Body of pancreas (tissue), 4 donors: ENCODE measurements at regions not wholly inside any gene's neighbourhood (a gene's known extent, or its start where the extent isn't known, plus 50 kb on each side); places are given as distances from the start of the nearest gene placed in this dataset.

ENCODE experiments used
- ATAC-seq: fragments of 150-250 bp; one replicate; pipeline ENCODE4 v1.9.1; 2016
- DNase-seq, 4 donors: peaks; one replicate each; pipeline ENCODE4 v3.0.0-alpha.2; 2019
- H3K27ac ChIP-seq, 4 donors: fragments of 200-600 bp; sonication (generic); 1 replicate in 3 of 4; 2 replicates in 1 of 4; pipeline versions ENCODE4 v1.5.1 to v1.6.1; 2016 to 2019; ENCODE audit warnings: mild to moderate bottlenecking in 1 of 4, mixed read lengths in 1 of 4, moderate library complexity in 1 of 4
- H3K27me3 ChIP-seq, 2 donors: fragments of 200-600 bp; sonication (generic); one replicate each; pipeline ENCODE4 v1.6.0; 2016; ENCODE audit warnings: mild to moderate bottlenecking in 1 of 2
- H3K36me3 ChIP-seq, 2 donors: fragments of 200-600 bp; sonication (generic); replicated peaks in 1 of 2; 2 replicates each; pipeline ENCODE4 v1.5.1; 2016; ENCODE audit warnings: low read depth in 2 of 2; ENCODE audit not compliant: insufficient read depth in 1 of 2
- H3K4me1 ChIP-seq: fragments of 200-600 bp; sonication (generic); one replicate; pipeline ENCODE4 v1.6.0; 2016
- H3K4me3 ChIP-seq, 2 donors: fragments of 200-600 bp; sonication (generic); 1 replicate in 1 of 2; 2 replicates in 1 of 2; pipeline ENCODE4 v1.5.1; 2016 to 2019
- H3K9me3 ChIP-seq, 3 donors: fragments of 200-600 bp; sonication (generic); 1 replicate in 2 of 3; 2 replicates in 1 of 3; pipeline ENCODE4 v1.5.1; 2016
- CTCF ChIP-seq, 7 experiments: fragments of 450-650 bp in 4 of 7; fragments of 200-600 bp in 3 of 7; sonication (generic) in 3 of 7; IDR thresholded peaks; one replicate each; pipeline ENCODE4 v1.5.1; 2016 to 2019; ENCODE audit warnings: antibody characterized with exemption in 7 of 7
- POLR2A ChIP-seq, 3 donors: fragments of 450-650 bp; IDR thresholded peaks; one replicate each; pipeline ENCODE4 v1.6.1; 2016; ENCODE audit warnings: antibody characterized with exemption in 3 of 3, mild to moderate bottlenecking in 2 of 3
- WGBS, 2 donors: methylation state at CpG; one replicate each; pipeline ENCODE4 v1.1.5; 2017; 5-methylcytosine and 5-hydroxymethylcytosine counted together
- intact Hi-C: fragments of 100-400 bp; cut with DNase I; formaldehyde crosslinking; loops from one replicate; pipeline ENCODE4 v1.15.1; 2023

DNA sequence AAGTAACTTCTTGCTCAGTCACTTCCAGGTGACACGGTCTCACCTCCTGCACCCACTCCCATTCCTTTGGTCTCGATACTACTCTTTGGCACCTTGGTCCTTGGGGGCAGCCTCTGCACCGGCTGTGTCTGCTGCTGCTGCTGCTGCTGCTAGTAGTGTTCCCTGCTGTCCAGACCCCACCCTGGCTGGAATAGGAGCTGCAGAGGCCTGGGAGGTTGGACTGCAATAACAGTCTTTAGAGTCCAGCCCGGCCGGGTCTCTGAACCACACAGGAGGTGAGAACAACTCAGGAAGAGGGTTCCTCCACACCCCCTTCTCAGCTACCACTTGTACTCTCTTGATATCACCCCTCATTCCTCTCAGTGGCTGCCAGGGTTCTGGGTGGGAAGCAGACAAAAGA lies 231.1 kb upstream of the NLRP1 start:
- H3K36me3 ChIP-seq, result no peaks in the 10 kb centered on the region
- 62 to 64% methylated on average over 5 of the region's 5 CpGs for WGBS, 2 donors
- H3K27me3 ChIP-seq, result no peaks in the 10 kb centered on the region
- TF ChIP-seq POLR2A (IDR thresholded peaks at IDR 0.05), result no peak
- TF ChIP-seq CTCF (IDR thresholded peaks at IDR 0.05), result no peak
- no peak overlapping the region for H3K27ac ChIP-seq
- DNase-seq (no peak), ATAC-seq (no peak)
- H3K4me3 ChIP-seq, result no peak overlapping the region
- peaks cover 0 to 7% (median 0%) of the 10 kb centered on the region in 3 donors for H3K9me3 ChIP-seq
- H3K4me1 ChIP-seq, result no peaks in the 10 kb centered on the region
- intact Hi-C loops, result no loop called here

DNA sequence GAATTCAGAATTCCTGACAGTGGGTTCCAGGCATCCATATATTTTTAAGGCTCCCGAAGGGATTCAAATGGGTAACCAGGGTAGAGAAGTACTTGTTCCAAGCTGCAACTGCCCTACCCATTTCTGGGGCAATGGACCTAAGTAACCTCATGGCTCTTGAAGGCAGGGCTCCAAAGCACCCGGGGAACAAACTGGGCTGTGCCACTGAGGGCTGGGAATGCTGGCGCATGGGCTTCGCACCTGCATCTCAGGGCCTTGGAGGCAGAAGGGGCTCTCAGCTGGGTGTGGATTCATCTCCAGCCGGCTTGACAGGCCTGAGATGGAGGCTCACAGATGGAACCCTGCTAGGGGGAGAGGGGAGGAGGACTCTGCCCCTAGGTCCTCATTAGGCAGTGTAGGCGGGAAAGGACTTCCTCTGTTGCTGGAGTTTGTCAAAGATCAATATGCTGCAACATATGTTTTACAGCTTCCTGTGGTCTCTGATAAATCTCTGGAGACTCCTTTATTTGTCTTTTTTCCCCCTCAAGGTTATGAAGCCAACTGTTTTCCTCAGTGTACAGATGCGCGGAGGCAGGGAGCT lies 232.3 kb upstream of the NLRP1 start:
- peaks cover 0 to 7% (median 0%) of the 10 kb centered on the region in 3 donors for H3K9me3 ChIP-seq
- no peaks in the 10 kb centered on the region for H3K27me3 ChIP-seq
- no peaks in the 10 kb centered on the region for H3K36me3 ChIP-seq
- no peak overlapping the region for H3K27ac ChIP-seq
- no peak for TF ChIP-seq POLR2A (IDR thresholded peaks at IDR 0.05)
- TF ChIP-seq CTCF (IDR thresholded peaks at IDR 0.05), result no peak
- no peak overlapping the region for H3K4me3 ChIP-seq
- intact Hi-C loops, result no loop called here
- 37 to 59% methylated on average over 5 to 8 of the region's 8 CpGs for WGBS, 2 donors
- DNase-seq (no peak), ATAC-seq (no peak)
- H3K4me1 ChIP-seq, result no peaks in the 10 kb centered on the region

DNA sequence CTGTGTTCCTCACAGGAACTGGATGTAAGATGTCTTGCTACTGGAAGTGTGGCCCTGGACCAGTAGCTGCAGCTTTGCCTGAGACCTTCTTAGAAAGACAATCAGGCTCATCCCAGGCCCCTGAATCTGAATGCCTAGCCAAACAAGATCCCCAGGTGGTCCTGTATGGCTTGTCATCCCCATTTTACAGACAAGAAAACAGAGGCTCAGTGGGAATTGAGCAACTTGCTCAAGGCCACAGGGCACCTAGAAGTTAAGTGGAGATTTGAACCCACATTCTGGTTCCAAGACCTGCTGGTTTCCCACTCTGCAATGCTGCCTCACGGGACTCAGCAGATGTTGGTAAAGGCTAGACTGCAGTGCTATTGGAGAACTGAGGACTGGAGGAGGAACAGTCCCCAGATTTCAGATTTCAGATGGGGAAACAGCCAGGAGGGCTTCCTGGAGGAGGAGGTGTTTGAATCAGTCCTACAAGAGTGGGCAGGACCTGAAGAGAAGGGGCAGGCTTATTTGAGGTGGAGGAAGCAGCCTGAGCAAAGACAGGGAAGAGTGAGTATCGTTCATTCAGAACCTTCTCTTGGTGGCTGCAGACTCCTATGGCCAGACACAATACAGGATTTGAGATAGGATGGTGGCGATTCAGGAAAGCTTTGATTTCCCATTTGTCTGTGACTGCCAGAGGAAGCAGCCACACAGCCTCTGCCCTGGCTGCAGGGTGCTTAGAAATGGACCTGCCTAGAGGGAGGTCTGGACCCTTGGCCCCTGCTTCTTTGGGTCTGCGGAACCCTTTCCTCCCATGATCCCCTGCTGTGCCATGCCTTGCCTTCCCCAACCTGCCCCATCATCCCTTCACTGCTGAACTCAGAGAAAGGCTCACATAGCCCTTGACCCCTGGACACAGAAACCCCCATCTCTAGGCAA lies 233.4 kb upstream of the NLRP1 start:
- TF ChIP-seq CTCF (IDR thresholded peaks at IDR 0.05), result no peak
- TF ChIP-seq POLR2A (IDR thresholded peaks at IDR 0.05), result no peak
- intact Hi-C loops, result no loop called here
- Histone ChIP-seq H3K9me3 (no peaks in the 10 kb centered on the region), H3K4me3 (no peak overlapping the region), H3K36me3 (no peaks in the 10 kb centered on the region), H3K27me3 (no peaks in the 10 kb centered on the region), H3K27ac (no peak overlapping the region), H3K4me1 (no peaks in the 10 kb centered on the region)
- no peak for ATAC-seq
- no peak for DNase-seq
- WGBS, 2 donors, result 64 to 75% methylated on average over 4 of the region's 4 CpGs

DNA sequence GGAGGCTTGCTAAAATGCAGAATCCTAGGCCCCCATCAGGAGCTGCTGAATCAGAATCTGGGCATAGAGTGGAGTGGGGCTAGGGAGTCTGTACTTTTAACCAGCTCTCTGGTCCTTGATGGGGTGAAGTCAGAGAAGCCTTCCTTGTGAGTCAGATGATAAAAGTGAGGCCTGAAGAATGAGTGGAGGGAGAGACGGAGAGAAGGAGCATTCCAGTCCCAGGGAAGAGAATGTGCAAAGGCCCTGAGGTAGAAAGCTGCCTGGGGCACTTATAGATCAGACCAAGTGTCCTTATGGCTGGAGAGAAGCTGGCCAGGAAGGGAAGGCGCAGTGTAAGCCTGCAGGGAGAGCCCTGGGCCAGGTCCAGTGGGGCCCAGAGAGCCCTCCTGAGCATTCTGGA lies 235.1 kb upstream of the NLRP1 start:
- 70 to 75% methylated on average over 2 of the region's 2 CpGs for WGBS, 2 donors
- DNase-seq (no peak), ATAC-seq (no peak)
- Histone ChIP-seq H3K4me1 (no peaks in the 10 kb centered on the region), H3K27me3 (no peaks in the 10 kb centered on the region), H3K4me3 (no peak overlapping the region), H3K36me3 (no peaks in the 10 kb centered on the region), H3K9me3 (no peaks in the 10 kb centered on the region), H3K27ac (no peak overlapping the region)
- intact Hi-C loops, result no loop called here
- no peak for TF ChIP-seq POLR2A (IDR thresholded peaks at IDR 0.05)
- no peak for TF ChIP-seq CTCF (IDR thresholded peaks at IDR 0.05)
